MCF 10A (cell line): ENCODE measurements at regions not wholly inside any gene's neighbourhood (a gene's known extent, or its start where the extent isn't known, plus 50 kb on each side); places are given as distances from the start of the nearest gene placed in this dataset.
"Not testable (repeated sequence)": the region's sequence is repeated elsewhere in the genome, so short reads cannot be mapped to it uniquely, and the experiment has no call there.

Experiments
- BruUV-seq: library from RNA; stranded (reverse); fragments of 400-500 nt; replicated peaks from 2 replicates; lab custom pipeline; 2021; lab: Mats Ljungman, UMichigan
- CTCF ChIA-PET: fragments of 300-600 bp; sonication (Branson Sonifier 250); formaldehyde crosslinking; extraction: SDS; loops from one replicate; lab custom pipeline; 2021; ENCODE audit warnings: antibody characterized with exemption, inconsistent platforms; lab: Yijun Ruan, JAX
- POLR2A ChIA-PET: fragments of 300-600, 350-650 bp; sonication (Branson Sonifier 250); formaldehyde crosslinking; extraction: SDS; loops from one replicate; lab custom pipeline; 2020; ENCODE audit warnings: antibody characterized with exemption, inconsistent platforms; lab: Yijun Ruan, JAX
- DNase-seq: peaks from one replicate; pipeline ENCODE4 v3.0.0-alpha.2; 2018; ENCODE audit not compliant: unreplicated experiment
- H3K27ac Mint-ChIP-seq: one replicate; pipeline ENCODE4 v1.8.0; 2022; ENCODE audit warnings: mild to moderate bottlenecking, low read depth, mixed read lengths; ENCODE audit not compliant: unreplicated experiment
- H3K27me3 Mint-ChIP-seq: one replicate; pipeline ENCODE4 v1.8.0; 2022; ENCODE audit warnings: mixed read lengths; ENCODE audit not compliant: insufficient read depth, unreplicated experiment
- H3K36me3 Mint-ChIP-seq: one replicate; pipeline ENCODE4 v1.8.0; 2022; ENCODE audit warnings: mild to moderate bottlenecking, moderate library complexity, mixed read lengths; ENCODE audit not compliant: insufficient read depth, unreplicated experiment
- H3K4me1 Mint-ChIP-seq: one replicate; pipeline ENCODE4 v1.8.0; 2022; ENCODE audit warnings: mixed read lengths; ENCODE audit not compliant: insufficient read depth, unreplicated experiment
- H3K4me3 Mint-ChIP-seq: one replicate; pipeline ENCODE4 v1.8.0; 2022; ENCODE audit warnings: mild to moderate bottlenecking, moderate library complexity, mixed read lengths; ENCODE audit not compliant: unreplicated experiment
- H3K9me3 Mint-ChIP-seq: one replicate; pipeline ENCODE4 v1.8.0; 2022; ENCODE audit warnings: mixed read lengths; ENCODE audit not compliant: unreplicated experiment
- intact Hi-C: fragments of 100-400 bp; cut with micrococcal nuclease; formaldehyde crosslinking; loops from 2 replicates; pipeline ENCODE4 v1.14.1; 2022
- TF ChIP-seq, protein P1 (sequence below): fragments of 200-600 bp; IDR thresholded peaks from one replicate; pipeline ENCODE4 v1.8.0; 2022; ENCODE audit warnings: antibody characterized with exemption, mild to moderate bottlenecking; ENCODE audit not compliant: unreplicated experiment

DNA sequence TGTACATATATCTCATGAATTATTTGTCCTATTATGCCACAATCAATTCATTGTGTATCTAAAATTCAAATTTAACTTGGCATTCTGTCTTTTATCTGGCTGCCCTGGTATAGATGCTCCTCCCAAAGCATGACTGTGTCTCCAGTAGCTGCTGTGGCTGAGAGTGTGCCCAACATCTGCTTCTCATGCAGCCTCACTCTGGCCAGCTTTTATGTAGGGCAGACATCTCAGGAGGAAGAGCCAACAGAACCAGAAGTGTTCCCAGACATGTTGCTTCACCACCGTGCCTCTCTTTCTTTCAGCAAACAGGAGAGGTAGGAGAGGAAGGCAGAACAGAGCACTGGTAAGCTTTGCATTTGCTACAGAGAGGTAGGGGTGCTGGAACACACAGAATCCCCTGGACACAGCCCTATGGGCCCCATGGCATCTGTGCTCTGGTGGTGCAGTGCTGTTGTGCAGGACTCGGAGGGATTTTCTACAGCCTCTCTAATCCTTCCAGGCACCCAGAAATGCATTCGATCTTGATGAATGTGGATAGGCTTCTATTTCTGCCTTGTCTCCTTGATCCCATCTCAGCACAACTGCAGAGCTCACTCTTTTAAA, 637.1 kb downstream of the UTRN start:
- intact Hi-C loops = no loop called here
- Mint-ChIP-seq H3K36me3 (no peaks in the 10 kb centered on the region), H3K27me3 (no peaks in the 10 kb centered on the region), H3K4me3 (no peak overlapping the region), H3K27ac (no peak overlapping the region), H3K9me3 (no peaks in the 10 kb centered on the region), H3K4me1 (peaks cover 6% of the 10 kb centered on the region)
- ChIA-PET POLR2A (interaction anchor here (0.6 kb wide), 1 partner anchor 25 kb away, joined by 3 read pairs; no protein-coding TSS in a partner anchor), CTCF (interaction anchor here (0.6 to 1.1 kb wide), 2 partner anchors 10 to 131 kb away, joined by 3 to 6 read pairs; no protein-coding TSS in a partner anchor)
- BruUV-seq = no TSS peak
- DNase-seq = peak; percentile 8
- TF ChIP-seq, protein P1, sequence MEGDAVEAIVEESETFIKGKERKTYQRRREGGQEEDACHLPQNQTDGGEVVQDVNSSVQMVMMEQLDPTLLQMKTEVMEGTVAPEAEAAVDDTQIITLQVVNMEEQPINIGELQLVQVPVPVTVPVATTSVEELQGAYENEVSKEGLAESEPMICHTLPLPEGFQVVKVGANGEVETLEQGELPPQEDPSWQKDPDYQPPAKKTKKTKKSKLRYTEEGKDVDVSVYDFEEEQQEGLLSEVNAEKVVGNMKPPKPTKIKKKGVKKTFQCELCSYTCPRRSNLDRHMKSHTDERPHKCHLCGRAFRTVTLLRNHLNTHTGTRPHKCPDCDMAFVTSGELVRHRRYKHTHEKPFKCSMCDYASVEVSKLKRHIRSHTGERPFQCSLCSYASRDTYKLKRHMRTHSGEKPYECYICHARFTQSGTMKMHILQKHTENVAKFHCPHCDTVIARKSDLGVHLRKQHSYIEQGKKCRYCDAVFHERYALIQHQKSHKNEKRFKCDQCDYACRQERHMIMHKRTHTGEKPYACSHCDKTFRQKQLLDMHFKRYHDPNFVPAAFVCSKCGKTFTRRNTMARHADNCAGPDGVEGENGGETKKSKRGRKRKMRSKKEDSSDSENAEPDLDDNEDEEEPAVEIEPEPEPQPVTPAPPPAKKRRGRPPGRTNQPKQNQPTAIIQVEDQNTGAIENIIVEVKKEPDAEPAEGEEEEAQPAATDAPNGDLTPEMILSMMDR = no peak

DNA sequence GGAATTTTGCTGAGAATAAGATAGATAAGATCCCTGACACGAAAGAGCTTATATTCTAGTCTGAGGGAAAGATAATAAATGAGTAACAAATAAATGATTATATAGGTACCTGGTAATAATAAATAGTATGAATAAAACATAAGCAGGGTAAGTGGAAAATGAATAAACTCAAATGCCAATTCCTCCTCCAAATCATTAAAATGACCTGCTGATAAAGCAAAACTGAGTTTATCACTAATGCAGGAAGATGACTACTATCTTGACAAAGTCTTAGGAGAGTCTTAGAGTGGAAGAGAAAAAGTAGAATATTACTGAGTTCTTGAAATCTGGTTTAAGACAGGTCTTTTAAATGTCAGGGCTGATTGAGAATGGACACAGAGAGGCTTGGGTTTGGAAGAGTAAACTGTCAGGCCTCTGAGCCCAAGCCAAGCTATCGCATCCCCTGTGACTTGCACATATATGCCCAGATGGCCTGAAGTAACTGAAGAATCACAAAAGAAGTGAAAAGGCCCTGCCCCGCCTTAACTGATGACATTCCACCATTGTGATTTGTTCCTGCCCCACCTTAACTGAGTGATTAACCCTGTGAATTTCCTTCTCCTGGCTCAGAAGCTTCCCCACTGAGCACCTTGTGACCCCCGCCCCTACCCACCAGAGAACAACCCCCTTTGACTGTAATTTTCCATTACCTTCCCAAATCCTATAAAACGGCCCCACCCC, 637.8 kb downstream of the UTRN start:
- H3K27me3 Mint-ChIP-seq, intact Hi-C loops, H3K4me3 Mint-ChIP-seq, H3K4me1 Mint-ChIP-seq, BruUV-seq, H3K36me3 Mint-ChIP-seq, DNase-seq, H3K27ac Mint-ChIP-seq, H3K9me3 Mint-ChIP-seq, POLR2A ChIA-PET: not testable (repeated sequence)
- CTCF ChIA-PET = interaction anchor here (0.6 to 1.1 kb wide), 2 partner anchors 10 to 132 kb away, joined by 3 to 6 read pairs; no protein-coding TSS in a partner anchor

DNA sequence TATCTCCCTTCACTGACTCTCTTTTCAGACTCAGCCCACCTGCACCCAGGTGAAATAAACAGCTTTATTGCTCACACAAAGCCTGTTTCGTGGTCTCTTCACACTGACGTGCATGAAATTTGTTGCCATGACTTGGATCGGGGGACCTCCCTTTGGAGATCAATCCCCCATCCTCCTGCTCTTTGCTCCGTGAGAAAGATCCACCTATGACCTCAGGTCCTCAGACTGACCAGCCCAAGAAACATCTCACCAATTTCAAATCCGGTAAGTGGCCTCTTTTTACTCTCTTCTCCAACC, 638.3 kb downstream of the UTRN start:
- H3K27me3 Mint-ChIP-seq, POLR2A ChIA-PET, H3K4me1 Mint-ChIP-seq, BruUV-seq, intact Hi-C loops, DNase-seq, H3K4me3 Mint-ChIP-seq, H3K36me3 Mint-ChIP-seq, H3K27ac Mint-ChIP-seq, H3K9me3 Mint-ChIP-seq: not testable (repeated sequence)
- CTCF ChIA-PET = interaction anchor here (1.1 kb wide), 1 partner anchor 9 kb away, joined by 6 read pairs; no protein-coding TSS in a partner anchor

DNA sequence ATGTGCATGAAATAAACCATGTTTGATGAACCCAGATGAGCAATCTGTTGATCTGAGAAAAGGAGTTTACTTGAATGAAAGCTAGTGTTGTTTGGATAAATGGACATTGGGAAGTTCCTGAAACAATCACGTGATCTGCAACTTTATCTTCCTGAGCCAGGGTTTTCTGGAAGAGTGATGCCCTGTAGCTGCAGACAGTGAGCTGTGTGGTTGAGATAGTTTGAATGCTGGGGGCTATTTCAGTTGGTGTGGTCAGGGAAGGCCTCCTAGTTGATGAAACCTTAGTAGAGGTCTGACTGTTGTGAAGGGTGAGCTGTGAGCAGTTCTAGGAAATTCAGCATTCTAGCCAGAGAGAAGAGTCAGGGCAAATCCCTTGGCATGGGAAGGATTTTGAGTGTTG, 643.7 kb downstream of the UTRN start:
- TF ChIP-seq, protein P1 = no peak
- no peaks in the 10 kb centered on the region for H3K36me3 Mint-ChIP-seq
- ChIA-PET CTCF (interaction anchor here (0.6 to 2.2 kb wide), 3 partner anchors 343 to 1113 kb away, joined by 3 to 6 read pairs (median 5); no protein-coding TSS in a partner anchor), POLR2A (no interaction called here)
- H3K27ac Mint-ChIP-seq = no peak overlapping the region
- no peak overlapping the region for H3K4me3 Mint-ChIP-seq
- H3K4me1 Mint-ChIP-seq = peaks cover 6% of the 10 kb centered on the region
- no peaks in the 10 kb centered on the region for H3K27me3 Mint-ChIP-seq
- intact Hi-C loops = no loop called here
- H3K9me3 Mint-ChIP-seq = no peaks in the 10 kb centered on the region
- BruUV-seq = no TSS peak
- DNase-seq = no peak

DNA sequence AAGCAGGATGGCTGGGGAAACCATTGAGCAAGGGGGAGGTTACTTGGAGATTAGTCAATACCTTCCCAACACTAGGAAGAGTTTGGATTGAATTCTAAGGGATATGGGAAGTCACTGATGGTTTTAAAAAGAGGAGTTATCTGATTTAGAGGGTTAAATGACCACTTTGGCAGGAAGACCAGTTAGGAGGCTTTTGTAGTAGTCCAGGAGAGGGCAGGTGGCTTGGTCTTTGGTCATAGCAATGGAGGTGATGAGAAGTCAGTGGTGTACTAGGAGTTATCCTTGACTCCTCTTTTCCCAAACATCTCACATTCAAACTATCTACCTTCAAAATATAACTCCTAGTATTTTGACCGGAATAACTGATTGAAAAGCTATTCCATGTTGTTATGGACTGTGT, 644.1 kb downstream of the UTRN start:
- H3K27me3 Mint-ChIP-seq = no peaks in the 10 kb centered on the region
- H3K36me3 Mint-ChIP-seq = no peaks in the 10 kb centered on the region
- ChIA-PET POLR2A (no interaction called here), CTCF (interaction anchor here (0.6 to 2.2 kb wide), 3 partner anchors 344 to 1113 kb away, joined by 3 to 6 read pairs (median 5); no protein-coding TSS in a partner anchor)
- no peak overlapping the region for H3K4me3 Mint-ChIP-seq
- H3K4me1 Mint-ChIP-seq = peaks cover 3% of the 10 kb centered on the region
- DNase-seq = no peak
- BruUV-seq = no TSS peak
- TF ChIP-seq, protein P1 = no peak
- intact Hi-C loops = no loop called here
- H3K9me3 Mint-ChIP-seq = no peaks in the 10 kb centered on the region
- H3K27ac Mint-ChIP-seq = no peak overlapping the region
